Activated T-cell treated with anti-CD3 and anti-CD28 coated beads, Interleukin-2, amount 50 U/mL, for 24 hours (primary cell): ENCODE measurements at regions not wholly inside any gene's neighbourhood (a gene's known extent, or its start where the extent isn't known, plus 50 kb on each side); places are given as distances from the start of the nearest gene placed in this dataset.
"Not testable (repeated sequence)": the region's sequence is repeated elsewhere in the genome, so short reads cannot be mapped to it uniquely, and the experiment has no call there.

ENCODE experiments used
- DNase-seq: peaks from one replicate; pipeline ENCODE4 v3.0.0-alpha.2; 2020
- H3K27ac Mint-ChIP-seq: 2 replicates; pipeline ENCODE4 v1.8.0; 2020; ENCODE audit warnings: mild to moderate bottlenecking, mixed read lengths
- H3K27me3 Mint-ChIP-seq: 2 replicates; pipeline ENCODE4 v1.8.0; 2020; ENCODE audit warnings: mixed read lengths
- H3K36me3 Mint-ChIP-seq: 2 replicates; pipeline ENCODE4 v1.8.0; 2020; ENCODE audit warnings: low read depth, mixed read lengths
- H3K4me1 Mint-ChIP-seq: 2 replicates; pipeline ENCODE4 v1.8.0; 2020; ENCODE audit warnings: low read depth, mixed read lengths
- H3K4me3 Mint-ChIP-seq: 2 replicates; pipeline ENCODE4 v1.8.0; 2020; ENCODE audit warnings: mild to moderate bottlenecking, moderate library complexity, mixed read lengths
- H3K9me3 Mint-ChIP-seq: 2 replicates; pipeline ENCODE4 v1.8.0; 2020; ENCODE audit warnings: mixed read lengths

GRCh38 chr5:102666164-102666946 is 88.8 kb upstream of the PAM start:
- DNase-seq = no peak
- no peak overlapping the region for H3K27ac Mint-ChIP-seq
- no peaks in the 10 kb centered on the region for H3K36me3 Mint-ChIP-seq
- no peaks in the 10 kb centered on the region for H3K9me3 Mint-ChIP-seq
- H3K27me3 Mint-ChIP-seq = peaks cover 27% of the 10 kb centered on the region
- H3K4me3 Mint-ChIP-seq = no peak overlapping the region
- no peaks in the 10 kb centered on the region for H3K4me1 Mint-ChIP-seq

GRCh38 chr5:102668220-102668932 is 86.7 kb upstream of the PAM start:
- H3K27ac Mint-ChIP-seq = no peak overlapping the region

GRCh38 chr5:102670224-102670836 is 84.8 kb upstream of the PAM start:
- Mint-ChIP-seq H3K4me3 (no peak overlapping the region), H3K27ac (no peak overlapping the region), H3K9me3 (no peaks in the 10 kb centered on the region), H3K27me3 (peaks cover 29% of the 10 kb centered on the region), H3K4me1 (no peaks in the 10 kb centered on the region), H3K36me3 (no peaks in the 10 kb centered on the region)
- DNase-seq = no peak

More at GRCh38 chr5:102668220-102668932, 86.7 kb upstream of the PAM start:
- no peaks in the 10 kb centered on the region for H3K9me3 Mint-ChIP-seq
- H3K27me3 Mint-ChIP-seq = peaks cover 29% of the 10 kb centered on the region
- H3K4me3 Mint-ChIP-seq = no peak overlapping the region
- H3K36me3 Mint-ChIP-seq = no peaks in the 10 kb centered on the region
- no peak for DNase-seq
- no peaks in the 10 kb centered on the region for H3K4me1 Mint-ChIP-seq

GRCh38 chr5:102671033-102671734 is 83.9 kb upstream of the PAM start:
- not testable (repeated sequence) for H3K4me3 Mint-ChIP-seq, H3K4me1 Mint-ChIP-seq, H3K36me3 Mint-ChIP-seq, H3K27ac Mint-ChIP-seq, H3K9me3 Mint-ChIP-seq, DNase-seq
- peaks cover 29% of the 10 kb centered on the region for H3K27me3 Mint-ChIP-seq

- Mint-ChIP-seq H3K27me3 (no peaks in the 10 kb centered on the region), H3K4me3 (no peak overlapping the region), H3K36me3 (no peaks in the 10 kb centered on the region), H3K27ac (no peak overlapping the region), H3K9me3 (no peaks in the 10 kb centered on the region), H3K4me1 (peaks cover 1% of the 10 kb centered on the region)
- no peak for DNase-seq
Observed at GRCh38 chr5:102678267-102679058, 76.6 kb upstream of the PAM start.

GRCh38 chr5:102681403-102681983 is 73.6 kb upstream of the PAM start:
- H3K27me3 Mint-ChIP-seq = no peaks in the 10 kb centered on the region
- H3K36me3 Mint-ChIP-seq = no peaks in the 10 kb centered on the region
- no peaks in the 10 kb centered on the region for H3K9me3 Mint-ChIP-seq
- H3K27ac Mint-ChIP-seq = no peak overlapping the region
- peak; percentile 69 for DNase-seq
- H3K4me3 Mint-ChIP-seq = no peak overlapping the region
- H3K4me1 Mint-ChIP-seq = peaks cover 1% of the 10 kb centered on the region

- DNase-seq = no peak
- Mint-ChIP-seq H3K36me3 (no peaks in the 10 kb centered on the region), H3K4me3 (no peak overlapping the region), H3K4me1 (peaks cover 1% of the 10 kb centered on the region), H3K27ac (no peak overlapping the region), H3K9me3 (no peaks in the 10 kb centered on the region), H3K27me3 (no peaks in the 10 kb centered on the region)
Observed at GRCh38 chr5:102682101-102682647, 72.9 kb upstream of the PAM start.

- not testable (repeated sequence) for H3K9me3 Mint-ChIP-seq, H3K27ac Mint-ChIP-seq, DNase-seq, H3K36me3 Mint-ChIP-seq, H3K27me3 Mint-ChIP-seq, H3K4me3 Mint-ChIP-seq, H3K4me1 Mint-ChIP-seq
Observed at GRCh38 chr5:102688076-102688475, 67.0 kb upstream of the PAM start.

- H3K36me3 Mint-ChIP-seq, H3K27me3 Mint-ChIP-seq, H3K4me1 Mint-ChIP-seq, DNase-seq, H3K27ac Mint-ChIP-seq, H3K9me3 Mint-ChIP-seq, H3K4me3 Mint-ChIP-seq: not testable (repeated sequence)
Observed at GRCh38 chr5:102688581-102689342, 66.3 kb upstream of the PAM start.

GRCh38 chr5:102690910-102691309 is 64.2 kb upstream of the PAM start:
- Mint-ChIP-seq H3K27ac (no peak overlapping the region), H3K27me3 (peaks cover 9% of the 10 kb centered on the region), H3K36me3 (no peaks in the 10 kb centered on the region), H3K9me3 (no peaks in the 10 kb centered on the region), H3K4me1 (no peaks in the 10 kb centered on the region), H3K4me3 (no peak overlapping the region)
- DNase-seq = no peak

GRCh38 chr5:102691434-102691833 is 63.7 kb upstream of the PAM start:
- Mint-ChIP-seq H3K4me1 (no peaks in the 10 kb centered on the region), H3K4me3 (no peak overlapping the region), H3K36me3 (no peaks in the 10 kb centered on the region), H3K27me3 (peaks cover 9% of the 10 kb centered on the region), H3K27ac (no peak overlapping the region), H3K9me3 (no peaks in the 10 kb centered on the region)
- DNase-seq = no peak

GRCh38 chr5:102700120-102700831 is 54.8 kb upstream of the PAM start:
- H3K27ac Mint-ChIP-seq = no peak overlapping the region
- no peak for DNase-seq
- no peaks in the 10 kb centered on the region for H3K4me1 Mint-ChIP-seq
- no peaks in the 10 kb centered on the region for H3K9me3 Mint-ChIP-seq
- peaks cover 3% of the 10 kb centered on the region for H3K27me3 Mint-ChIP-seq
- no peak overlapping the region for H3K4me3 Mint-ChIP-seq
- no peaks in the 10 kb centered on the region for H3K36me3 Mint-ChIP-seq
